ENCODE measurements at regions not wholly inside any gene's neighbourhood (a gene's known extent, or its start where the extent isn't known, plus 50 kb on each side); places are given as distances from the start of the nearest gene placed in this dataset.

- no peak for DNase-seq (ENCODE audit: low spot score)
- WGBS (ENCODE audit: low lambda C conversion rate, missing lambda C conversion rate), result 54% methylated on average over 3 of the region's 3 CpGs
- Histone ChIP-seq H3K4me1 (ENCODE audit: insufficient read depth) (no peaks in the 10 kb centered on the region), H3K36me3 (replicated peaks; ENCODE audit: insufficient read depth, low read depth) (no peaks in the 10 kb centered on the region), H4K20me1 (ENCODE audit: insufficient read depth, poor library complexity, severe bottlenecking) (no peaks in the 10 kb centered on the region), H3K27me3 (no peaks in the 10 kb centered on the region), H3K79me2 (no peaks in the 10 kb centered on the region), H3K9me2 (replicated peaks; ENCODE audit: insufficient read depth) (no peaks in the 10 kb centered on the region), H3K4me2 (no peak overlapping the region), H3K27ac (no peak overlapping the region), H2AFZ (no peak overlapping the region), H3K9me3 (ENCODE audit: low read depth) (no peaks in the 10 kb centered on the region), H3K4me3 (no peak overlapping the region)
- TF ChIP-seq EZH2 (IDR thresholded peaks at IDR 0.05; ENCODE audit: borderline replicate concordance), result no peak
- TF ChIP-seq EZH2phosphoT487 (IDR thresholded peaks at IDR 0.05; ENCODE audit: low read depth, severe bottlenecking, unreplicated experiment), result no peak
- no peak for TF ChIP-seq CTCF (IDR thresholded peaks at IDR 0.05; ENCODE audit: poor library complexity)
These were observed 1038.0 kb downstream of the SOCS6 start for GRCh38 chr18:71326826-71327225.

GRCh38 chr18:71324356-71324755 lies 1035.5 kb downstream of the SOCS6 start:
- H3K27me3 ChIP-seq, result no peaks in the 10 kb centered on the region
- H3K36me3 ChIP-seq (replicated peaks; ENCODE audit: insufficient read depth, low read depth), result no peaks in the 10 kb centered on the region
- H4K20me1 ChIP-seq (ENCODE audit: insufficient read depth, poor library complexity, severe bottlenecking), result no peaks in the 10 kb centered on the region
- TF ChIP-seq CTCF (IDR thresholded peaks at IDR 0.05; ENCODE audit: poor library complexity) (no peak), EZH2 (IDR thresholded peaks at IDR 0.05; ENCODE audit: borderline replicate concordance) (no peak), EZH2phosphoT487 (IDR thresholded peaks at IDR 0.05; ENCODE audit: low read depth, severe bottlenecking, unreplicated experiment) (no peak)
- DNase-seq (ENCODE audit: low spot score), result no peak
- no peak overlapping the region for H3K4me3 ChIP-seq
- WGBS (ENCODE audit: low lambda C conversion rate, missing lambda C conversion rate), result 73% methylated on average over 1 of the region's 1 CpG
- no peaks in the 10 kb centered on the region for H3K9me2 ChIP-seq (replicated peaks; ENCODE audit: insufficient read depth)
- H2AFZ ChIP-seq, result no peak overlapping the region
- no peaks in the 10 kb centered on the region for H3K79me2 ChIP-seq
- H3K9me3 ChIP-seq (ENCODE audit: low read depth), result no peaks in the 10 kb centered on the region
- no peak overlapping the region for H3K4me2 ChIP-seq
- H3K4me1 ChIP-seq (ENCODE audit: insufficient read depth), result no peaks in the 10 kb centered on the region
- H3K27ac ChIP-seq, result no peak overlapping the region

- WGBS (ENCODE audit: low lambda C conversion rate, missing lambda C conversion rate), result 58% methylated on average over 3 of the region's 3 CpGs
- DNase-seq (ENCODE audit: low spot score), result no peak
These were observed 1033.4 kb downstream of the SOCS6 start for GRCh38 chr18:71322201-71322600.

More at GRCh38 chr18:71322201-71322600, 1033.4 kb downstream of the SOCS6 start:
- H3K9me2 ChIP-seq (replicated peaks; ENCODE audit: insufficient read depth), result no peaks in the 10 kb centered on the region
- H4K20me1 ChIP-seq (ENCODE audit: insufficient read depth, poor library complexity, severe bottlenecking), result no peaks in the 10 kb centered on the region
- no peak overlapping the region for H3K27ac ChIP-seq
- TF ChIP-seq EZH2phosphoT487 (IDR thresholded peaks at IDR 0.05; ENCODE audit: low read depth, severe bottlenecking, unreplicated experiment) (no peak), EZH2 (IDR thresholded peaks at IDR 0.05; ENCODE audit: borderline replicate concordance) (no peak), CTCF (IDR thresholded peaks at IDR 0.05; ENCODE audit: poor library complexity) (no peak)
- H3K9me3 ChIP-seq (ENCODE audit: low read depth), result no peaks in the 10 kb centered on the region
- H3K79me2 ChIP-seq, result no peaks in the 10 kb centered on the region
- no peaks in the 10 kb centered on the region for H3K27me3 ChIP-seq
- H3K36me3 ChIP-seq (replicated peaks; ENCODE audit: insufficient read depth, low read depth), result no peaks in the 10 kb centered on the region
- H2AFZ ChIP-seq, result no peak overlapping the region
- H3K4me3 ChIP-seq, result no peak overlapping the region
- no peak overlapping the region for H3K4me2 ChIP-seq
- H3K4me1 ChIP-seq (ENCODE audit: insufficient read depth), result no peaks in the 10 kb centered on the region
